ENCODE measurements at regions not wholly inside any gene's neighbourhood (a gene's known extent, or its start where the extent isn't known, plus 50 kb on each side); places are given as distances from the start of the nearest gene placed in this dataset.

- no peak overlapping the region for H3K27ac ChIP-seq
- TF ChIP-seq, protein P1, sequence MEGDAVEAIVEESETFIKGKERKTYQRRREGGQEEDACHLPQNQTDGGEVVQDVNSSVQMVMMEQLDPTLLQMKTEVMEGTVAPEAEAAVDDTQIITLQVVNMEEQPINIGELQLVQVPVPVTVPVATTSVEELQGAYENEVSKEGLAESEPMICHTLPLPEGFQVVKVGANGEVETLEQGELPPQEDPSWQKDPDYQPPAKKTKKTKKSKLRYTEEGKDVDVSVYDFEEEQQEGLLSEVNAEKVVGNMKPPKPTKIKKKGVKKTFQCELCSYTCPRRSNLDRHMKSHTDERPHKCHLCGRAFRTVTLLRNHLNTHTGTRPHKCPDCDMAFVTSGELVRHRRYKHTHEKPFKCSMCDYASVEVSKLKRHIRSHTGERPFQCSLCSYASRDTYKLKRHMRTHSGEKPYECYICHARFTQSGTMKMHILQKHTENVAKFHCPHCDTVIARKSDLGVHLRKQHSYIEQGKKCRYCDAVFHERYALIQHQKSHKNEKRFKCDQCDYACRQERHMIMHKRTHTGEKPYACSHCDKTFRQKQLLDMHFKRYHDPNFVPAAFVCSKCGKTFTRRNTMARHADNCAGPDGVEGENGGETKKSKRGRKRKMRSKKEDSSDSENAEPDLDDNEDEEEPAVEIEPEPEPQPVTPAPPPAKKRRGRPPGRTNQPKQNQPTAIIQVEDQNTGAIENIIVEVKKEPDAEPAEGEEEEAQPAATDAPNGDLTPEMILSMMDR (IDR thresholded peaks at IDR 0.05), result no peak
- no peak for TF ChIP-seq ZFX (IDR thresholded peaks at IDR 0.05; ENCODE audit: borderline replicate concordance)
Observed at GRCh38 chr15:88391700-88392099, 75.5 kb downstream of the MRPL46 start.

- no peak for TF ChIP-seq ZFX (IDR thresholded peaks at IDR 0.05; ENCODE audit: borderline replicate concordance)
- TF ChIP-seq, protein P1 (IDR thresholded peaks at IDR 0.05), result no peak
- no peak overlapping the region for H3K27ac ChIP-seq
Observed at GRCh38 chr15:88391006-88391405, 76.2 kb downstream of the MRPL46 start.

DNA sequence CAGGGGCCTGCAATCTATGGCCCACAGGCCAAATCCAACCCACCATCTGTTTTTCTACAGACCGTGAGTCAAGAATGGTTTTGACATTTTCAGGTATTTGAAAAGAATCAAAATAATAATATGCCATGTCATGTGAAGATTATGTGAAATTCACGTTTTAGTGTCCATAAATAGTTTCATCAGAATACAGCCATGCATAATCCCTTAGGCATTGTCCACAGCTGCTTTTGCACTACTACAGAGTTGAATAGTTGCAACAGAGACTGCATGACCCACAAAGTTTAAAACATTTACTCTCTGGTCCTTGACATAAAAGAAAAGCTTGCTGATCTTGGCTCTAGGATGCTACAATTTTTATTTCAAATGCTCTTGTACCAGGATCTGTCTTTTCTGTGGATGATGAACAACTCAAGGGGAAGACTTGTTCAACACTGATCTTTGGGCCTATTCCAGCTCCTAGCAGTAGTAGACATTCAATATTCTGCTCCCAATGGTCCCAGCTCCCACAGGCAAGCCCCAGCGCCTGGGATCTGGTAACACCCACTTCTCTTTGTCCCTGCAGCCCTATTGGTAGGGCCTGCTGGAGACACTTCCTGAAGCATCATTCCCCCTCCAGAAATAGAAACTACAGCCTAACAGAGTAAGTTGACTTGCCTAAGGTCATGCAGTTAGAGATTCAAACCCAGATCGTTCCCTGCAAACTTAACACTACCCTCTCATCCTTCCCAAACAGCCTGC, 76.9 kb downstream of the MRPL46 start:
- H3K27ac ChIP-seq, result no peak overlapping the region
- TF ChIP-seq, protein P1 (IDR thresholded peaks at IDR 0.05), result no peak
- no peak for TF ChIP-seq ZFX (IDR thresholded peaks at IDR 0.05; ENCODE audit: borderline replicate concordance)

GRCh38 chr15:88389120-88389519, 78.1 kb downstream of the MRPL46 start:
- TF ChIP-seq, protein P1 (IDR thresholded peaks at IDR 0.05), result no peak
- no peak for TF ChIP-seq ZFX (IDR thresholded peaks at IDR 0.05; ENCODE audit: borderline replicate concordance)
- H3K27ac ChIP-seq, result no peak overlapping the region

DNA sequence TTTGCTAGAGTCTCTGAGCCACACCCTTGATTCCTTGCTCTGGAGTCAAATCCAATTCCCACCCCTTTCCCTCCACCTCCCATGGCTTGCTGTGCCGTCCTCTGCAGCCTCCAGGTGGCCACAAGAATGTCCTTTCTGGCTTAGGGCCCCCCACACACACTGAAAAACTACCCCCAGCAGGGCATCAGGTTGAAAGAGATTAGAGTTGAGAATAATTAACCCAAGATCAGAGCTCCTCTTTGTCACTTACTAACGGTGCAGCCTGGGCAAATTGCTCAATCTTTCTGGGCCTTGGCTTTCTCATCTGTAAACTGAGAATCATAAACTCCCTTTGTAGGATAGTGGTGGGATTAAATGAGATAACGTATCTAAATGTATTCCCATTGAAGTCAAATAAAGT, 78.5 kb downstream of the MRPL46 start:
- no peak for TF ChIP-seq ZFX (IDR thresholded peaks at IDR 0.05; ENCODE audit: borderline replicate concordance)
- TF ChIP-seq, protein P1 (IDR thresholded peaks at IDR 0.05), result no peak
- no peak overlapping the region for H3K27ac ChIP-seq

- TF ChIP-seq ZFX (IDR thresholded peaks at IDR 0.05; ENCODE audit: borderline replicate concordance), result no peak
- TF ChIP-seq, protein P1 (IDR thresholded peaks at IDR 0.05), result no peak
Observed at GRCh38 chr15:88385078-88385700, 82.0 kb downstream of the MRPL46 start.

DNA sequence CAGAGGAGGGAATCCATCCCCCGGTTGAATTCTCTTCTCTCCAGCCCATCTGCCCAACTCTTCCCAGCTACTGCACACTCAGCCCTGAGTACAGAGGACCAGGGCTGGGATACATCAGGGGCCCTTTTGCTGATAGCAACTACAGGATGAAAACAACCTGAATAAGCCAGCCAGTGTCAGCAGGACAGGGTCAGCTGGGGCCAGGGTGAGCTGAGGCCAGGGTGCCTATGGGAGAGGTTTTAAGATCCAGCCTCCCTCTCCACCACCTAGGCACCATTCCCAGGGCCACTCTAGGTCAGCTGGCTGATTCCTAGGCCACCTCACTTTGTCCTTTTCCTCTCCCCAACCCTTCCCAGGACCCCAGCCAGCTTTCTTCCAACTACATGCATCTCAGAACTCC, 83.8 kb downstream of the MRPL46 start:
- no peak overlapping the region for H3K27ac ChIP-seq
- no peak for TF ChIP-seq ZFX (IDR thresholded peaks at IDR 0.05; ENCODE audit: borderline replicate concordance)
- TF ChIP-seq, protein P1 (IDR thresholded peaks at IDR 0.05), result no peak

More at GRCh38 chr15:88385078-88385700, 82.0 kb downstream of the MRPL46 start:
- H3K27ac ChIP-seq, result no peak overlapping the region
